ENCODE measurements at regions not wholly inside any gene's neighbourhood (a gene's known extent, or its start where the extent isn't known, plus 50 kb on each side); places are given as distances from the start of the nearest gene placed in this dataset.
A peak's percentile ranks its signal among the peaks of the same experiment; 100 is the strongest.
"Not testable (repeated sequence)": the region's sequence is repeated elsewhere in the genome, so short reads cannot be mapped to it uniquely, and the experiment has no call there.

DNA sequence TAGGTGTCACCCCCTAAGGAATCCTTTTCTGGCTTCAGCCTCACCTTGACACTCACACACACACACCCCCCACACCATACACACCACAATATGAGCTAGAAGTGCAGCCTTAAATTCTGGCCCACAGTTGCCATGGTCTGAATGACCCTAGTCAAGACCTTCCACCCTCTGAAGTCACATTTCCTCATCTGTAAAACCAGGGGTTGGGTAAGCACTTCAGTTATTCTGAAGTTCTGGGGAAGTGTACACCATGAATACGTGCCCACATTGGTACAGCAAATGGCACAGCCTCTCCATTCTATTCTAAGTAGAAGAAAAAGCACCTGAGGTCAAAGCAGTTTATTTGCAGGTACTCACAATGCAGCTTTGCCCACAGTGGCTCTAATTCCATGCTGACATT lies 372.8 kb upstream of the KLF4 start:
- DNase-seq, result no peak

DNA sequence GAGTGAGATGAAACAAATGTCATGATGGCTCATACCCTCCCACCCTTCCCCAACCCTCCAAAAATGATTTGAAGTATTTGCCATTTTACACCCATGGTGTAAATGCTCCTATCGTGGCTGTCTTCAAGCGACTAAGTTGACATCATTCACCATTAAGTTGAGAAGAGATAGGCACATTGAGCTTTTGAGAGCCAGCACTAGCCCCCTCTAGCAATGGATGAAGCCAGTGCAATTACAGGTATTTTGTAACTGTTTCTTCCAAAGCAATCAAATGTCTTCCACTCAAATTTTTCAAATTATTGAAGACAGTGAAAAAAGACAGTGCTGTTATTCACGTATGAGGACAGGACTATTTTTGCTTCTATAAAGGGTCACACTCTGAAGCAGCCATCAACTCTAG lies 371.5 kb upstream of the KLF4 start:
- no peak for DNase-seq

DNA sequence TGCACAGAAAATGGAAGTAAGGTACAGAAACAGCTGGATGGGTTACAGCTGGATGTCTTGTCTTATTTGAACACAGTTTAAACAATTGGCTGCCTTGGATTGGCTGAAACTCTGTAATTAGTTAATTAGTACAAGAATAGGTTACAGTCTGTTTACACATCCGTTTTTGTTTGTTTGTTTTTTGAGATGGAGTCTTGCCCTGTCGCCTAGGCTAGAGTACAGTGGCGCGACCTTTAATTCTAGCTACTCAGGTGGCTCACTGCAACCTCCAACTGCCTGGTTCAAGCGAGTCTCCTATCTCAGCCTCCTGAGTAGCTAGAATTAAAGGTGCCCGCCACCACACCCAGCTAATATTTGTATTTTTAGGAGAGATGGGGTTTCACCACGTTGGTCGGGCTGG lies 368.7 kb upstream of the KLF4 start:
- DNase-seq, result no peak

DNA sequence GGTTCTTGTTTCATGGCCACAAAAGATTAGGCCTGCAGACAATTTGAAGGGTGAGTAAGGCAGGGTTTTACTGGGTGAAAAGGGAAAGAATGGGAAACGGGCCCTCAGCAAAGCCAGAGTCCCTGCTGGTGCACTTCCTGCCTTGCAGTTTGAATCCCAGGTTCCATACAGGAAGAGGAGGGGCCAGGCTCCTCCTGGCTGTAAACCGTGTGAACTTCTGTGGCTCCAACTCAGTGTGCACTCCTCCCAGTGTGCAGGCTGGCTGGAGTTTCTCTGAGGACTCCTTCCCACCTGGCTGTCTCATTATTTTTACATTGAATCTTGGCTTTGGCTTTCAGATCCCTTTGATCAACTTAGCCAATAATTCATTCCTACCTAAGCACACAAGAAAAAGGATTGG lies 367.1 kb upstream of the KLF4 start:
- no peak for DNase-seq

DNA sequence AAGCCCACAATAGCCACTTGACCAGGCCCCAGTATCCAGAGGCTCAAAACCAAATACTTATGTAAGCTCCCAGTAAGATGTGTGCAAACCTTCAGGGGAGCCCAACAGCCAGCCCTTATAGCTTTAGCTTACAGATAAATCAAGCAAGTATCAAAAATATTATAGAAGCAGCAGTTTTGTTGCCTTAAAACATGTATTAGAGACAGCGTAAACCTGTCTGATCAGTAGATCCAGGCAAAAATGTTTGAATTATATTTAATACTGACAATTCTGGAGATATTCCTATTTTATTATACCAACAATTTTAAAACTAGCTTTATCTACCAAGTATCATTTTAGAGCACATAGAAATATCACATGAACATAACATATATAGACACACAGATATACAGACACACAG lies 365.6 kb upstream of the KLF4 start:
- no peak for DNase-seq

DNA sequence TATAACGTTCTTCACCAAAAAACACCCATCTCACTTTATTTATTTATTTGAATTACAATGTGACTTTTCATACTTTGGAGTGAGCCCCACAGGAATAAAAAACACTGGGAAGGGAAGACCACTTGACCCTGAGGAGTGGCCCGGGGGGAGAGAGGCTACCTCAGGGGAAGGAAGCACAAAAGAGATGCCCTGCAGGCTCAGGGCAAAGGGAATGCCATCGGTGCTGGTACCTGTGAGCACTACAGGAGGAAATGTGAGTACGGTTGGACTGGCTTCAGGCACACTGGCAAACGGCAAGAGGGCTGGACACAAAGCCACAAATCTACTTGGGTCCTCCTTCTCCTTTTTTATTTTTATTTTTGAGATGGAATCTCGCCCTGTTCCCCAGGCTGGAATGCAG lies 363.9 kb upstream of the KLF4 start:
- no peak for DNase-seq

DNA sequence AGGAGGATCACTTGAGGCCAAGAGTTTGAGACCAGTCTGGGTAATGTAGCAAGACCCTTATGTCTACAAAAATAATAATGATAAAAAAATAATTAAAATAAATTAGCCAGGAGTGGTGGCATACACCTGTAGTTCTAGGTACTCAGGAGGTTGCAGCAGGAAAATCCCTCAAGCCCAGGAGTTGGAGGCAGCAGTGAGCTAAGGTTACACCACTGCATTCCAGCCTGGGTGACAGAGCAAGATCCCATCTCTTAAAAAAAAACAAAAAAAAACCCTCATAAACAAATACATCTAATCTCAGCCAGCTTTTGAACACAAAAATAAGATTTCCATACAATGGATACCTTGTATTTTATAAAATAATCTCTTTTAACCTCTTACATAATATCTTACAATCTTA lies 363.3 kb upstream of the KLF4 start:
- DNase-seq, result no peak

DNA sequence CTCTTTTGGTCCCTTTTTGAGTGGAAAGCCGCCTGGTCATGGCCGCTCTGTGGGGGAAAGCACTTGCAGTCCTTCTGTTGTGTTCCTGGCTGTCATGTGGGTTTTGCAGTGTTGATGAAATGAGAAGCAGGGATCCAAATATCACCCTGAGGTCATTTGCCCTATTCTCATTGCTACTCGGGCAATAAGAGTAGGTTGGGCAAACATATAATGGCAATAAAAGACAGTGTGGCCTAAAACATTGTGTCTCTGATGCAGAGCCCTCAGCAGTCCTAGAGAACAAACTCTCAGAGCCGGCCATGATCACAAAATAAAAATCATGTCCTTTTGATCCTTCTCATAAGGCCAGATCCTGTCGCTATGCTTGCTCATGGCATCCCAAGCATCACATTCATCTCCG lies 361.1 kb upstream of the KLF4 start:
- DNase-seq, result no peak

DNA sequence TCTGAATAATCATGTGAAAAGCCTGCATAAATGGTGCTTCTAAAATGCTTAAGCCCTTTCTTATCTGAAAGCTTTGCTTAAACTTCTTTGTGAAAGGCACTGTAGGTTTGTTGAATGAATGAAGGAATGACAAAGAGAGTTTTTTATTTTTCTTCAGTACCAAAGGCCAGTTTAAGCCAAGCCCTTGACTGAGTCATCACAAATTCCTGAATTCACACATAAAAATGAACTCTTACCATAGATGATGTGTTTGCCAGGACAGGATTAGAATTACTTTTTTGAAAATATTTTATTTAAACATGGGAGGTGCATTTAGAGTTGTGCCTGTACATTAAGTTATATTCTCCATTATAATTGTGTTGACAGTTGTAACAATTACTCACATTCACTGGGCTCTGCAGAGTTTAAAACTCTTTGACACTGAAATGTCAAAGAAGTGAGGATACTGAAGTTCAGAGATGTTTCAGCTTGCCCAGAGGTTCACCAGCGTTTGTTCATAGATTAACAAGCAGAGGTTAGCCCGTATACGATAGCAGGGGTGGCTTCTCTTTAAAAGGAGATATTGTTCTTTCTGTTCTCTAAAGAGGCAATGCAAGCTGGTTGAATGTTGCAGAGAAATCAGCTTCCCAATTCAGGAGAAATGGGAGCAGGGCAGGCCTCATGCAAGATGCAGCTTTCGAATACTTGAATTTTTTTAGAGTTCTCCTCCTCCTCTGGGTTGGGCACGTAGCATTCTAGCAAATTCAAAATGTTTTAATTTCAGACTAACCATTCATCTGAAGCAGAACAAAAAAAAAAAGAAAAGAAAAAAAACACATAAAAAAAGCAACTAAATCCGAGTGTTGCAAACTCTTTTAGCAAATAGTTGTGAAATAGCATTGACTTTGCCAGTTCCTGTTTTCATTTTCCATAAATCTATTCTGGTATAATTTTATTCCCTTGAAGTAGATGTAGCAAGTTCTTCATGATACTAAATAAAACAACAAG lies 358.7 kb upstream of the KLF4 start:
- DNase-seq, result no peak

DNA sequence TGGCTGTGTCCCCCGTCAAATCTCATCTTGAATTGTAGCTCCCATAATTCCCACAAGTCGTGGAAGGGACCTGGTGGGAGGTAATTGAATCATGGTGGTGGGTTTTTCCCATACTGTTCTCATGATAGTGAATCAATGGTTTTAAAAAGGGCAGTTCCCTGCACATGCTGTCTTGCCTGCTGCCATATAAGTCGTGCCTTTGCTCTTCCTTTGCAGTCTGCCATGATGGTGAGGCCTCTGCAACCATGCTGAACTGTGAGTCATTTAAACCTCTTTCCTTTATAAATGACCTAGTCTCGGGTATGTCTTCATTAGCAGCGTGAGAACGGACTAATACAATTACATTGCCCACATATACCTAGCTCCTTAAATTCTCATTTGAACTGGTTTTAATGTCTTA lies 353.0 kb upstream of the KLF4 start:
- no peak for DNase-seq

DNA sequence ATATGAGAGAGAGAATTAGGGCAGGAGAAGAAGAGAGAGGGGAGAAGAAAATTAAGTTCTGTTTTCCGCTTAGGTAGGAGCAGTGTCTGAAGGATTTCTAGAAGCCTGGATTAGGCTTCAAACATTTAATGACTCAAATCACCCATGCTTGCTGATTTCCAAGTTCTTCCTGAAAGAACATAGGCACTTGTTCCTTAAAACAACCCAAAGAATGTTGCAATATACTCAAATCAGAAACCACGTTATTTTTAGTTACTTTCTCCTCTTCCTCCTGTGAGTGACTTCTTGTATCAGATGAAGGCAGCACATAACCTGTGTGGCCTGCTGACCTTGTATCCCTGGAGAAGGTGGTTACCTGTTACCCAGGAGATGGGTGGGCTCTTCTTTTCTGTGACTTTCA lies 351.5 kb upstream of the KLF4 start:
- no peak for DNase-seq

DNA sequence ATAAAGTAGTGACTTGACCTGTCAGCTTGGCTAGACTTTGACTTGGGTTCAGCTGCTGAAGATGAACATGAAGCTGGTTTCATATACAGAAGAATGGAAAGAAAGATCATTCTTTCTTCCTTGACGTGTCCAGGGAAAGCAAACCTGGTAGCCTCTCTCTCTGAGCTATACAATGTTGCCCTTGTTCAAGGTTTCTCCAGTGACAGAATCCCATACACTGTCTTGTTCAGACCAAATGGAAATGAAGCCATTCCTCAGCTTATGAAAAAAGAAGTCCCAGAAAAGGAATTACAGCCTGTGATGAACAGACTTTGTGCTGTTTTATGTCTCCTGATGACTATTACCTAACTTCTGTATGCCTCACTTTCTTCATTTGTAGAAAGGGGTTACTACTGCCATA lies 349.8 kb upstream of the KLF4 start:
- no peak for DNase-seq

DNA sequence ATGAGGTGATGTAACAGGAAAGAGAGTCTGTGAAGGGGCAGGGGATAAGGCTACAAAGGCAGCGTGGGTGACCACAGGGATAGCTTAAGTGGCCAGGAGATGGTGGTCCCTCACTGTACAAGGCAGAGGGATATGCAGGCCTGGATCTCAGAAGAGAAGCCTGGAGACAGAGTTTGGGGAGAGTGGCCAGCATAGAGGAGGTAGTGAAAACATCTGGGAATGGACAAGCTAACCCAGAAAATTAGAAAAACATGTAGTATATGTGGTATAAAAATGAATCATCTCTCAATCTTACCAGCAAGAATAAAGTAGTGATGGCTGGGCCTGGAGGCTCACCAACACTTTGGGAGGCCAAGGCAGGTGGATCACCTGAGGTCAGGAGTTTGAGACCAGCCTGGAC lies 349.2 kb upstream of the KLF4 start:
- DNase-seq, result no peak

DNA sequence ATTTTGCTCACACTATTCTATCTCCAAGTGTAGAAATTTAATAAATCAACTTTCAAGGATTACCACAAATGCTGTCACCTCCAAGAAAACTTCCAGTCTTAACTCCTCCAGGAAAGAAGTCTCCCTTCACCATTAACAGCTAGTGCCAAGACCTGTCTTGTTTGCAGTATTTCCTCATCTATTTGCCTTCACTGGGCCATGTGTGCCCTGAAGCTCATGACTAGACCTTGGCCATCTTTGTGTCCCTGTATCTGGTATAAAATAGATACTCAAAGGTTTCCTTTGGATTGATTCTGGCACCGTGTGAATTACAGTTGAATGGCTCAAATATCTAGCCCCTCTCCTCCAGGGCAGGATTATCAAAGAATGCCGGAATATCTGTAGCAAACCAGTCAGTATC lies 346.7 kb upstream of the KLF4 start:
- DNase-seq, result no peak

DNA sequence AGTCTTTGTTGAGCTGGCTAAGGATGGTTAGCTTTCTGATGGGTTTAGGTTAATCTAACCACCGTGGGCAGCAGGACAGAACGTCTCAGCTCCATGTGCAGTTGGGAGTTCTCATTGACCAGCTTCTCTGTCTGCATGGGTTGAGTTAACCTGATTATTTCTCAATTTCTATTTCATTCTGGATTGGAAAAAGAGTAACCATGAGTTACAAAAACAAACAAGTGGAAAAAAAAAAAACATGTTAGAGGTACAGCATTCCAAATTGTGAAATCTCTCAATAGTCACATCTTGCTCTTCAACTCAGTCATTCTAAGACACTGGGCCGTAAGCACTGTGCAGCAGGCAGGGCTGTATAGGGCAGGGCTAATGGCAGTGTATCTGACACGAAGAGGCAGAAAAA lies 343.7 kb upstream of the KLF4 start:
- DNase-seq, result no peak

DNA sequence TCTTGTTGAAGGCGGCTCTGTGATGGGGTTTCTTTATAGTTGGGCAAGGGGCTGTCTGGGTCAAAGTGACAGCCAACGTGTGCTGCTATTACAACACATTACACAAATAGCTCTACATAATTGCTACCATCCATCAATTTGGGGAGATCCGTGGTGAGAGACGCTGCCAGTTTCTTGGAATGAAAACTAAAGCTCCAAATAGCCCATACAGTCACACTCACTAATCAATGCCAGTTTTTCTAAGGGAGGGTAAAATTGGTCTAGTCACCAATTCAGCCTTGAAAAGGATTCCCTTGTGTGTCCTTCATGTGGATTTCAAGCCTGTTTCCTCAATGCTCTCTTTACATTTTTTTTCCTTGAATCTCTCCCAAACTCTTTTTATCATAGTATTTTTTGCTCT lies 343.3 kb upstream of the KLF4 start:
- DNase-seq, result no peak

DNA sequence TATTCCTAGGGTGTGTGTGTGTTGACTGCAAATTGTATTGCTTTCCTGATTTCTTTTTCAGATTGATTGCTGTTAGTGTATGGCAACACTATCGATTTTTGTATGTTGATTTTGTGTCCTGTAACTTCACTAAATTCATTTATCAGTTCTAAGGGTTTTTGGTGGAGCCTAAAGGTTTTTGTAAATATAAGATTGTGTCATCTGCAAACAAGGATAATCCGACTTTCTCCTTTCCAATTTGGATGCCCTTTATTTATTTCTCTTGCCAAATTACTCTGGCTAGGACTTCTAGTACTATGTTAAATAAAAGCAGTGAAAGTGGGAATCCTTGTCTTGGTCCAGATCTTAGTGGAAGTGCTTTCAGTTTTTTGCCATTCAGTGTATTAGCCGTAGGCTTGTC lies 340.9 kb upstream of the KLF4 start:
- DNase-seq, result no peak

DNA sequence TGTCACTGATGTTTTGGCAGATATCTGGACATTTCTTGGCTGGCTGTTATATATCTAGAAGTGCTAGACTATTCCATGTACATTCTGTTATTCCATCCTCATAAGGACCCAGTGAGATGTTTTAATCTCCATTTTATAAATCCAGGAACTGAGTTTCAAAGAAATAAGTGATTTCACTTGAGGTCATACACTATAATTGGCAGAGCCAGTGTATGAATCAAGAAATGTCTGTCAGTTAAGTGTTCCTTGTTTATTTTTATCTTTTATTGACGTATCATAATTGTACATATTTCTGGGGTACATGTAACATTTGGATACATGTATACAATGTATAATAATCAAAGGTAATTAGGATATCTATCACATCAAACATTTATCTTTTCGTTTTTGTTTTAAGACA lies 338.3 kb upstream of the KLF4 start:
- DNase-seq, result no peak

DNA sequence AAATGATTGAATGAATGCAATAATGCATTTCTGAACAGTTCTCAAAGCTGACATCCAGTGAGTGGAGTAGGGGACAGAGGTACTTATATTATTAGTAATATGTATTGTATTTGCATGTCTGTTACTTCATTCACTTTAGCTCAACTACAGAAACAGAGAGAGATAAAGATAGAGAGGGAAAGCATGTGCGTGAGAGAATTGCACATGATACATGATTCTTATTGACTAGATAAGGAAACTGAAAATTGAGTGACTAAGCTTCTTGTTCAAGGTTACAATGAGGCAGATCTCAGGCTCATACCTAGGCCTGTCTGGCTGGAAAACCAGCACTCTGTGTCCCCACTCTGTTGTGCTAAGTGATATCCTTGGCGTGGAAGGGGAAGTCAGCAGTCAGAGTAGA lies 337.7 kb upstream of the KLF4 start:
- DNase-seq, result no peak

DNA sequence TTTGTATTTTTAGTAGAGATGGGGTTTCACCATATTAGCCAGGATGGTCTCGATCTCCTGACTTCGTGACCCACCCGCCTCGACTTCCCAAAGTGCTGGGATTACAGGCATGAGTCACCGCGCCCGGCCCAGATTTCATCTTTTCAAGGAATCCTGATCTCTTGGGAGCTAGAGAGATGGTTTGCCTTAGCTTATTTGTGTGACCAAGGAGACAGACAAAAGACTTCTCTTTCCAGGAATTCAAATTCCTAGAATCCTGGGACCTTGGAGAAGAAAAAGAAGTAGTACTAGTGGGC lies 337.1 kb upstream of the KLF4 start:
- DNase-seq, result not testable (repeated sequence)

DNA sequence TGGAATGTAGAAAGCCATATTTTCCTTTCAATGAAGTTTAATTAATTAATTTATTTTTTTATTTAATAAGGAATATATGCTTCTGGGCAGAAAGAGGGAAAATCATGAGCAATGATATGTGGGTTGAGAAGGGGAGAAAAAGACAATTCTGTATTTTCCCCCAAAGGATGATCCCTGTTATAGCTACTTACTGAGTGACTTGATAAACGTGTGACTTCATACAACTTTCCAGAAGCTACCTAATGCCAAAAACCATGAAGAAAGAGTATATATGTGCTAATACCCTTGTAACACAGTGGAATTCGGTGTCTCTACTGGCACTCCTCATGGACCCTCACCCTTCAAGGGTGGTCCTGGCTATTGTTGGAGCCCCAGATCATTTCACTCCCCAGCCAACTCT lies 335.0 kb upstream of the KLF4 start:
- DNase-seq, result no peak

DNA sequence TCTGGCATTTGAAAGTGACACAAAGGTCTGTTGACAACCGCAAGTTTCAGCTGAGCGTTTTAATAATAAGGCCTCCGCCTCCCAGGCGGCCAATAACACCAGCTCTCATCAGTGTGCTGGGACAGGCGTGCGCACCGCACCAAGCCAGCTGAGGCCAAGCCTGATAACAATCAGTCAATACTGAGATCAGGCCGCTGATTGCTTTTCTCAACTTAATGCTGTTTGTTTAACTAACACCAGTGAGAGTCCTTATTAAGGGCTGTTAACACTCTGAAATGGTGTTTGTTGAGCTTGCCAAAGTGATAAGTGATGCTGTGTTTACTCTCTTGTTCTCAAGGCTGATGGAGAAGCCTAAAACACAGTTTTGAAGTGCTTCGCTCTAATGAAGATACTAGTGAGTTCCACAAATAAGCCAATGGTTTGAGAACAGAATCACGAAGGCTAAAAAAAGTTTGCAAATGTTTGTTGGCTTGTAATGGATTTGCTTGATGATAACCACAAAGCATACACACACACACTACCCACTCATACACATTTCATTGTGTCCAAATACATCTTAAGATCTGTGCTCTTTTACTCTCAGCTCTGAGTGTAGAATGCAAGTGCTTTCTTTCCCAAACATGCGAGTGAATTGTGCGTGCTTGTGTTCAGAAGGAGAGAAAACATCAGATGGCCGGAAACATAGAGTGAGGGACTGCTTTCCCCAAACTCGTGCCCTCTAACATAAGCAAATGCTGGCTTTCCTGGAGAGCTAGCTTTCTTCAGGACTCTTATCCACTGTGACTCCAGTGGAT lies 330.4 kb upstream of the KLF4 start:
- peak in 2 of 56 donors; percentile 0 to 3 for DNase-seq

DNA sequence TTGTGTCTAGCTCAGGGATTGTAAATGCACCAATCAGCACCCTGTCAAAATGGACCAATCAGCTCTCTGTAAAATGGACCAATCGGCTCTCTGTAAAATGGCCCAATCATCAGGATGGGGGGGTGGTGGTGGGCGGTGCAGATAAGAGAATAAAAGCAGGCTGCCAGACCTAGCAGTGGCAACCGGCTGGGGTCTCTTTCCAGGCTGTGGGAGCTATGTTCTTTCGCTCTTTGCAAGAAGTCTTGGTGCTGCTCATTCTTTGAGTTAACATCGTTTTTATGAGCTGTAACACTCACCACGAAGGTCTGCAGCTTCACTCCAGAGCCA lies 328.9 kb upstream of the KLF4 start:
- not testable (repeated sequence) for DNase-seq

Data from amygdala (tissue), 56 donors.